Neural progenitor cell (in vitro differentiated cells): ENCODE measurements at regions not wholly inside any gene's neighbourhood (a gene's known extent, or its start where the extent isn't known, plus 50 kb on each side); places are given as distances from the start of the nearest gene placed in this dataset.

Experiments
- DNase-seq: peaks from one replicate; pipeline ENCODE4 v3.0.0-alpha.2; 2016; ENCODE audit warnings: low spot score
- H2AFZ ChIP-seq: fragments of 200-600 bp; sonication (generic); replicated peaks from 2 replicates; pipeline ENCODE4 v1.6.1; 2016; ENCODE audit warnings: antibody characterized with exemption
- H3F3A ChIP-seq: fragments of 200-600 bp; sonication (generic); 2 replicates; pipeline ENCODE4 v1.6.1; 2016; ENCODE audit warnings: antibody characterized with exemption, low read depth
- H3K27ac ChIP-seq: fragments of 200-600 bp; sonication (generic); 2 replicates; pipeline ENCODE4 v1.5.1; 2016; ENCODE audit warnings: mild to moderate bottlenecking
- H3K27me3 ChIP-seq: fragments of 200-600 bp; sonication (generic); 2 replicates; pipeline ENCODE4 v1.6.1; 2016; ENCODE audit warnings: mild to moderate bottlenecking, moderate library complexity
- H3K36me3 ChIP-seq: fragments of 200-600 bp; sonication (generic); 2 replicates; pipeline ENCODE4 v1.5.1; 2016
- H3K4me1 ChIP-seq: fragments of 200-600 bp; sonication (generic); 2 replicates; pipeline ENCODE4 v1.6.1; 2016; ENCODE audit warnings: mixed run types
- H3K4me2 ChIP-seq: fragments of 200-600 bp; sonication (generic); 2 replicates; pipeline ENCODE4 v1.6.1; 2016
- H3K4me3 ChIP-seq: fragments of 200-600 bp; sonication (generic); 2 replicates; pipeline ENCODE4 v1.5.1; 2016
- H3K79me2 ChIP-seq: fragments of 200-600 bp; sonication (generic); 2 replicates; pipeline ENCODE4 v1.6.1; 2016; ENCODE audit warnings: low read depth
- H3K9ac ChIP-seq: fragments of 200-600 bp; sonication (generic); 2 replicates; pipeline ENCODE4 v1.6.1; 2016
- H3K9me3 ChIP-seq: fragments of 200-600 bp; sonication (generic); 2 replicates; pipeline ENCODE4 v1.5.1; 2016; ENCODE audit warnings: low read depth
- H4K20me1 ChIP-seq: fragments of 200-600 bp; sonication (generic); 2 replicates; pipeline ENCODE4 v1.6.1; 2016; ENCODE audit warnings: low read depth
- H3K27ac Mint-ChIP-seq: 3 replicates; pipeline ENCODE4 v1.8.0; 2021; ENCODE audit warnings: mixed read lengths
- H3K27me3 Mint-ChIP-seq: 2 replicates; pipeline ENCODE4 v1.8.0; 2022; ENCODE audit warnings: low read depth, mild to moderate bottlenecking, inconsistent platforms, moderate library complexity, mixed read lengths; ENCODE audit not compliant: insufficient read depth
- H3K36me3 Mint-ChIP-seq: 3 replicates; pipeline ENCODE4 v1.8.0; 2021; ENCODE audit warnings: mixed read lengths
- H3K4me1 Mint-ChIP-seq: 3 replicates; pipeline ENCODE4 v1.8.0; 2021; ENCODE audit warnings: mixed read lengths
- H3K4me3 Mint-ChIP-seq: 3 replicates; pipeline ENCODE4 v1.8.0; 2021; ENCODE audit warnings: mild to moderate bottlenecking, moderate library complexity, mixed read lengths
- H3K9me3 Mint-ChIP-seq: 3 replicates; pipeline ENCODE4 v1.8.0; 2020; ENCODE audit warnings: mixed read lengths
- CTCF ChIP-seq: fragments of 200-600 bp; sonication (generic); IDR thresholded peaks from 2 replicates; pipeline ENCODE4 v1.5.1; 2017; ENCODE audit warnings: antibody characterized with exemption, mild to moderate bottlenecking
- EZH2 ChIP-seq: fragments of 200-600 bp; sonication (generic); IDR thresholded peaks from 2 replicates; pipeline ENCODE4 v1.6.1; 2017; ENCODE audit warnings: antibody characterized with exemption, mild to moderate bottlenecking, moderate library complexity
- EZH2phosphoT487 ChIP-seq: fragments of 200-600 bp; sonication (generic); IDR thresholded peaks from 2 replicates; pipeline ENCODE4 v1.6.1; 2017; ENCODE audit warnings: antibody characterized with exemption

GRCh38 chr11:19350160-19350559 lies 109.4 kb upstream of the E2F8 start:
- TF ChIP-seq CTCF (no peak), EZH2phosphoT487 (no peak), EZH2 (no peak)
- peaks cover 94% of the 10 kb centered on the region for H3K27me3 ChIP-seq
- Mint-ChIP-seq H3K9me3 (no peaks in the 10 kb centered on the region), H3K4me1 (peaks cover 71% of the 10 kb centered on the region), H3K36me3 (peaks cover 10% of the 10 kb centered on the region), H3K27me3 (peaks cover 20% of the 10 kb centered on the region), H3K27ac (no peak overlapping the region), H3K4me3 (no peak overlapping the region)
- H3K79me2 ChIP-seq = no peaks in the 10 kb centered on the region
- H4K20me1 ChIP-seq = peaks cover 14% of the 10 kb centered on the region
- H3K36me3 ChIP-seq = no peaks in the 10 kb centered on the region
- peaks cover 39% of the 10 kb centered on the region for H3K4me1 ChIP-seq
- no peak for DNase-seq
- no peak overlapping the region for H3K4me2 ChIP-seq
- peaks cover 19% of the 10 kb centered on the region for H3F3A ChIP-seq
- H2AFZ ChIP-seq = no peak overlapping the region
- H3K4me3 ChIP-seq = no peak overlapping the region
- no peaks in the 10 kb centered on the region for H3K9me3 ChIP-seq
- no peak overlapping the region for H3K27ac ChIP-seq
- no peak overlapping the region for H3K9ac ChIP-seq

- TF ChIP-seq EZH2phosphoT487 = no peak
- TF ChIP-seq EZH2 = no peak
- TF ChIP-seq CTCF = no peak
- Histone ChIP-seq H3K27me3 (peaks cover 94% of the 10 kb centered on the region), H4K20me1 (peaks cover 14% of the 10 kb centered on the region), H3K79me2 (no peaks in the 10 kb centered on the region), H3F3A (peaks cover 25% of the 10 kb centered on the region), H3K9ac (no peak overlapping the region), H3K9me3 (no peaks in the 10 kb centered on the region), H3K27ac (no peak overlapping the region), H3K4me1 (peaks cover 39% of the 10 kb centered on the region), H3K4me2 (no peak overlapping the region), H3K4me3 (no peak overlapping the region), H3K36me3 (no peaks in the 10 kb centered on the region), H2AFZ (no peak overlapping the region)
- Mint-ChIP-seq H3K9me3 (no peaks in the 10 kb centered on the region), H3K4me1 (peaks cover 67% of the 10 kb centered on the region), H3K36me3 (peaks cover 10% of the 10 kb centered on the region), H3K4me3 (peak overlapping the region; percentile 41), H3K27ac (no peak overlapping the region), H3K27me3 (peaks cover 20% of the 10 kb centered on the region)
- no peak for DNase-seq
These were observed 108.7 kb upstream of the E2F8 start for GRCh38 chr11:19349340-19350025.

DNA sequence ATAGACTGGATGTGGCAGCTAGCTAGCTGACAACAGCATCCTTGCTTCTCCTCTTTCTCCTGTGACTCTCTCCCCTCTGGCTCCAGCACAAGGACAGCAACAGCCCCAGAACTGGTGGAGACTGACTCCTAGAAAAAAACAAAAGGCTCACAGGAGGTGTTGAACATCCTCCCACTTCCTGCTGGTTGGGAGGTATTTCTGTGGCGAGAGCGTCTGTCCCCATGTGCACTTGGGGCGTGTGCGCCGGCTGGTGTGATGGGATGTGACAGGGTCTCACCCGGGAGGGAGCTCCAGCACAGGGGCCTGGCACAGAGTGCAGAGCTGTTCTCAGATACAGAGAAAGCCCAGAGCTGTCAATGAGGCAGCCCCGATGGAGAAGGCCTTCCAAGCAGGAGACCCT lies 107.2 kb upstream of the E2F8 start:
- Mint-ChIP-seq H3K4me3 (peak overlapping the region; percentile 46), H3K9me3 (no peaks in the 10 kb centered on the region), H3K27ac (no peak overlapping the region), H3K27me3 (peaks cover 17% of the 10 kb centered on the region), H3K36me3 (peaks cover 10% of the 10 kb centered on the region), H3K4me1 (peaks cover 66% of the 10 kb centered on the region)
- Histone ChIP-seq H3K9me3 (no peaks in the 10 kb centered on the region), H3K79me2 (no peaks in the 10 kb centered on the region), H3K27ac (no peak overlapping the region), H3K36me3 (no peaks in the 10 kb centered on the region), H3K4me1 (peaks cover 36% of the 10 kb centered on the region), H3F3A (peaks cover 26% of the 10 kb centered on the region), H3K9ac (no peak overlapping the region), H3K4me3 (no peak overlapping the region), H3K4me2 (peak overlapping the region; percentile 96), H2AFZ (no peak overlapping the region), H3K27me3 (peaks cover 96% of the 10 kb centered on the region), H4K20me1 (peaks cover 14% of the 10 kb centered on the region)
- DNase-seq = peak; percentile 31
- no peak for TF ChIP-seq EZH2
- TF ChIP-seq CTCF = no peak
- TF ChIP-seq EZH2phosphoT487 = no peak
